22Rv1 (cell line): ENCODE measurements at regions not wholly inside any gene's neighbourhood (a gene's known extent, or its start where the extent isn't known, plus 50 kb on each side); places are given as distances from the start of the nearest gene placed in this dataset.

ENCODE experiments used
- ZFX ChIP-seq: fragments of 450-650 bp; IDR thresholded peaks from 2 replicates; pipeline ENCODE4 v1.6.1; 2017; ENCODE audit warnings: antibody characterized with exemption, borderline replicate concordance
- TF ChIP-seq, protein P1 (sequence below): fragments of 450-650 bp; IDR thresholded peaks from 2 replicates; pipeline ENCODE4 v1.5.1; 2017; ENCODE audit warnings: mild to moderate bottlenecking

DNA sequence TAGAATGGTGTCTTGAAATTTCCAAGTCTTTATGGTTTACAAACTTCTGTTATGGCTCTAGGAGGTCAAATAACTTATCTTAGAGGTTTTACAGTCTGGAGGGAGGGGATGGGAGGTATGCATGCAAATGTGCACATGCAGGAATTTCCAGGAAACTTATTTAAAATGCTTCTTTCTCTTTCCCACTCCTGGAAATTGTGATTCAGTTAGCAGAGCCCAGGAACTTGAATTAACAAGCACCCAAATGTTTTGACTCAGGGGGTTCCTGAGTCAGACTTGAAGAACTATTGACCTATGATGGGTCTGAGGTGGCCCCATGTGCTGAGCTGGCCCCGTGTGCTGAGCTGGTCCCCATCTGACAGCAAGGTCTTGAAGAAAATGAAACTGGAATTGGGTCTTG is 669.4 kb downstream of the INHBA start:
- TF ChIP-seq, protein P1, sequence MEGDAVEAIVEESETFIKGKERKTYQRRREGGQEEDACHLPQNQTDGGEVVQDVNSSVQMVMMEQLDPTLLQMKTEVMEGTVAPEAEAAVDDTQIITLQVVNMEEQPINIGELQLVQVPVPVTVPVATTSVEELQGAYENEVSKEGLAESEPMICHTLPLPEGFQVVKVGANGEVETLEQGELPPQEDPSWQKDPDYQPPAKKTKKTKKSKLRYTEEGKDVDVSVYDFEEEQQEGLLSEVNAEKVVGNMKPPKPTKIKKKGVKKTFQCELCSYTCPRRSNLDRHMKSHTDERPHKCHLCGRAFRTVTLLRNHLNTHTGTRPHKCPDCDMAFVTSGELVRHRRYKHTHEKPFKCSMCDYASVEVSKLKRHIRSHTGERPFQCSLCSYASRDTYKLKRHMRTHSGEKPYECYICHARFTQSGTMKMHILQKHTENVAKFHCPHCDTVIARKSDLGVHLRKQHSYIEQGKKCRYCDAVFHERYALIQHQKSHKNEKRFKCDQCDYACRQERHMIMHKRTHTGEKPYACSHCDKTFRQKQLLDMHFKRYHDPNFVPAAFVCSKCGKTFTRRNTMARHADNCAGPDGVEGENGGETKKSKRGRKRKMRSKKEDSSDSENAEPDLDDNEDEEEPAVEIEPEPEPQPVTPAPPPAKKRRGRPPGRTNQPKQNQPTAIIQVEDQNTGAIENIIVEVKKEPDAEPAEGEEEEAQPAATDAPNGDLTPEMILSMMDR = no peak
- TF ChIP-seq ZFX = no peak
